Hippocampal formation (tissue), 2 donors: ENCODE measurements at regions not wholly inside any gene's neighbourhood (a gene's known extent, or its start where the extent isn't known, plus 50 kb on each side); places are given as distances from the start of the nearest gene placed in this dataset.

Experiments
- DNase-seq, 2 donors: peaks; one replicate each; lab custom pipeline; 2025; lab: John Stamatoyannopoulos, UW

GRCh38 chr12:94062796-94063635, 85.4 kb upstream of the PLXNC1 start:
- DNase-seq, result no peak

DNA sequence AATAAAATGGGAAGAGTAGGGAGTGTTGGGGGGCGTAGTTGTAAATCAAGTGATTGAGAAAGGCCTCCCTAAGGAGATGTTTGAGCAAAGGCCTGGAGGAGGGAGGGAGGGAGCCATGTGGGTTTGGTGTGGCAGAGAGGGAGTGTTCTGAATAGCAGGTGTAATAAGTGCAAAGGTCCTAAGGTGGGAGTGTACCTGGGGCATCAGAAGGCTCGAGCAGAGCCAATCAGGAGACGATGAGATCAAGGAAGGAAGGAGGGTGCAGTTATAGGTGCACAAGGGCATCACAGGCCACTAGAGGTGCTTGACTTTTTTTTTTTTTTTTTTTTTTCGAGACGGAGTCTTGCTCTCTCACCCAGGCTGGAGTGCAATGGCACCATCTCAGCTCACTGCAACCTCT, 77.9 kb upstream of the PLXNC1 start:
- no peak for DNase-seq

DNA sequence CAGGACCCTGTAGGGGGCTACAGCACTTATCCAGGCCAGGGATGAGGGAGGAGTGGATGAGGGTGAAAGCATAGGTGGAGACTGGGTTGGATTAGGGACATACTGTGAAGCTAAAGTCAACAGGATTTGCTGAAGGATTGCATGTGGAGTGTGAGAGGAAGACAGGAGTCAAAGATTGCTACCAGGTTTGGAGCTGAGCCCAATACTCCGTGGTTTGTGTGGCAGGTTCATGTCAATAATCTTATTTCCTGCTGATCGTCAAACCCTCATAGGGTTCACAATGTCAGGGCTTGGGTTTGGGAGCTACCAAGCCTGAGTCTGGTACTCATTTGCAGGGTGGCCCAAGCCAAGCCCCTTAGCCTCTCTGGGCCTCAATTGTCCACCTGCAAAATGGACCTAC, 77.1 kb upstream of the PLXNC1 start:
- no peak for DNase-seq

- DNase-seq, result no peak
These were observed 74.8 kb upstream of the PLXNC1 start for GRCh38 chr12:94073441-94074051.

- no peak for DNase-seq
These were observed 74.0 kb upstream of the PLXNC1 start for GRCh38 chr12:94074216-94074979.

DNA sequence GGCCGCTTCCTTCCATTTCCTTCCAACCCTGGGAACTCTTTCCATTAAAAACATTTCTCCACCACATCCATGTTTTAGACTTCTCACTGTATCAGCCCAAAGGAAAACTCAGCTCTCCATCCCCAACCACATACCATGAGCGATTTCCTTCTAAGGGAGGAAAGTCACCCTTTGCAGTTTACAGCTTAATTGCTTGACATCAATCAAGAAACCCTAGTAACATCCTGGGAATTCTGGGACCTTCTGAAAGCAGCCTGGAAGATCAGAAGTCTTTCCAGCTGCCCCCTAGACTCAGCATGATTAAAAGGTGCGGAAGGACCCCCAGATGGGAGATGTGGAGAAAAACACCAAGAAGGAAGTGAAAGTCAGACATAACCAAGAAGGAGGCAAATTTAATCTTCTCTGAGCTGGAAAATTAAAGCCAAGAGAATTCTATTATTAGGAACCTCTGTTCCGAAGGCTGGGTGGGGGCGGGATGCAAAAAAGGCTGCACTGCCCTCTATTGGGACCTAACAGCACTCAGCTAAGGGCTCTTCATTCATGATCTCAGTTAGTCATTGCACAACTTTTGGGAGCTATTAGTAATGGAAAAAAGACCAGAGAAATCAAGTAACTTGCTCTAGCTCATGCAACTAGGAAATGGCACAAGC, 73.3 kb upstream of the PLXNC1 start:
- DNase-seq, result no peak

DNA sequence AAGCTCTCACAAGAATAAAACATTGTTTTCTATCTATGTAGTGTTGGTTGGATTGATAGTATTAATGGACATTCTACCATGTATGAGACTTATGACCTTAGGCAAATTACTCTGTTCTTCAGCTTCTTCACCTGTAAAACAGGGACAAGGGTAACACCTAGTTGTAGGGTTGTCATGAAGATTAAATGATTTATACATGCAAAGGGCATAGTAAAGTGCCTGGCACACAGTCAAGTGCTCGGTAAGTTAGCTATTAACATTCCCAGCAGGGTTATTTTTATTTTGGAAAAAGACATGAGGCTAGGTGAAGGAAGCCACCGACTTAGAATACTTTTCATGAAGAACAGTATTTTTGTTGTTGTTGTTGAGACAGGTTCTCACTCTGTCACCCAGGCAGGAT, 71.2 kb upstream of the PLXNC1 start:
- no peak for DNase-seq

DNA sequence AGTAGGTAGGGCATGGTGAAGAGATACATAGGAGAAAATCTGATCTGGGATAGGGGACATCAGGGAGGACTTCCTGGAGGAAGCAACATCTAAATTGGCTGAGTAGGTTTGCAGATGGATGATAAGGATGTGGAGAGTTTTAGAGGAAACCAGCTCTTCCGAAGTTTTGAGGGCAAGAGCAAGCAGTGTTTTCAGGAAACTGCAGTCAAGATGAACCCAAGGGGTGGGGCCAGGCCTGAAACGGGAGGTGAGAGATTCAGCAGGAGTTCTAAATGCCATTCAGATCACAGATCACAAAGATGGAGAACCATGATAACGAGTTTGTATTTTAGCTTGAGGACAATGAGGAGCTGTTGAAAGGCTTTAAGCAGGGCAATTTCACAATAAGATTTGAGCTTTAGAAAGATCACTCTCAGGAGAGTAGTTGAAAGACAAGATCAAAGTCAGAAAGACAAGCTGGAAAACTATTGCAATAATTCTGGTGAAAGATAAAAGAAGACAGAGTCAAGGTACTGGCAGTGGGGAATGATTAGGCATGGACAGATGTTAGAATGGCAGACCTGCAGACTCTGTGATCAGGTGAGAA, 70.1 kb upstream of the PLXNC1 start:
- no peak for DNase-seq

- DNase-seq, result no peak
These were observed 69.5 kb upstream of the PLXNC1 start for GRCh38 chr12:94078736-94079509.

GRCh38 chr12:94079566-94080340, 68.6 kb upstream of the PLXNC1 start:
- no peak for DNase-seq

DNA sequence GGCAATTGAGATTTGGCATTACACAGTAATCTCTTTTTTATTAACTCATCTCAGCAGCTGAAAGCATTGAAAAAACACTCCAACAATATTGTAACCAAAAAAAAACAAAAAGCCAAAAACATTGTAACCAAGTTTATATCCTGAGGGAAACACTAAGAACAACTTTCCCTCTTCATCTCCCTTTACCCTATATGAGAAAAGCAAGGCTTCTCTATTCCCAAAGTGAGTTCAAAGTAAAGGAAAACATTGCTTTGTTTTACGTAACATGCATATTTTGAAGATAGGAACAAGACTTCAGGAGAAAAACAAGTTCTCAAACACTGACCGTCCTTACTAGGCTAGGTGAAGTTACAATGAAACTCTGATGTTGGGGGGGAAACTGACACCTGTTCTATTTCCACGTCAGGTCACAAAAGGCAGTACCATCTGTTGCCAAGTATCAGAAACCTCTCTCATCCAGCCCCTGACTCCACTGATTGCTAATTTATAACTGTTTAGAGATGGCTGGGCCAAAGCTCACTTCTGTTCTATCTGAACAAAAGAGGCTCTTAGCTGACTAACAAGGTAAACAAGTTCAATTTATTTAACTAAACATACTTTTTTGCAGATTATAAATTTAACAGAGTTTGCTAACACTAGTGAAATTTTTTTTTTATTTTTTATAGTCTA, 67.9 kb upstream of the PLXNC1 start:
- DNase-seq, result no peak

- DNase-seq, result no peak
These were observed 65.7 kb upstream of the PLXNC1 start for GRCh38 chr12:94082690-94083089.

GRCh38 chr12:94089891-94090290, 58.5 kb upstream of the PLXNC1 start:
- no peak for DNase-seq

DNA sequence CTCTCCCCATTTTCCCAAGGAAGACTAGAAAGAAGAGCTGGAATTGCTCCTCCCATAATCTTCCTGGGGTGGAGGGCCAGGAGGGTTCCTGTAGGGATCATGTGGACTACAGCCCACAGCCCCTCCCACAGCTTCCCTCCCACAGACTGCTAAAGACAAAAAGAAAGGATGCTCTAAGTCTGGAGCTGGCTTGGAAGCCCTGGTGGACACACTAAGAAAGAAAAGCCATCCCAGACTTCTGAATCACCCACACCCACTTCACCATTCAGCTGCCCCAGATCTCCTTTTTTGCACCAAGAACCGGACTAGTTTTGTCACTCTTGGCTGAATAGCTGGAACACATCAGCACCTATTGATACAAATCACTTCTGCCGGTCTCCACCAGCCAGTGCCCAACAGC, 56.8 kb upstream of the PLXNC1 start:
- no peak for DNase-seq

DNA sequence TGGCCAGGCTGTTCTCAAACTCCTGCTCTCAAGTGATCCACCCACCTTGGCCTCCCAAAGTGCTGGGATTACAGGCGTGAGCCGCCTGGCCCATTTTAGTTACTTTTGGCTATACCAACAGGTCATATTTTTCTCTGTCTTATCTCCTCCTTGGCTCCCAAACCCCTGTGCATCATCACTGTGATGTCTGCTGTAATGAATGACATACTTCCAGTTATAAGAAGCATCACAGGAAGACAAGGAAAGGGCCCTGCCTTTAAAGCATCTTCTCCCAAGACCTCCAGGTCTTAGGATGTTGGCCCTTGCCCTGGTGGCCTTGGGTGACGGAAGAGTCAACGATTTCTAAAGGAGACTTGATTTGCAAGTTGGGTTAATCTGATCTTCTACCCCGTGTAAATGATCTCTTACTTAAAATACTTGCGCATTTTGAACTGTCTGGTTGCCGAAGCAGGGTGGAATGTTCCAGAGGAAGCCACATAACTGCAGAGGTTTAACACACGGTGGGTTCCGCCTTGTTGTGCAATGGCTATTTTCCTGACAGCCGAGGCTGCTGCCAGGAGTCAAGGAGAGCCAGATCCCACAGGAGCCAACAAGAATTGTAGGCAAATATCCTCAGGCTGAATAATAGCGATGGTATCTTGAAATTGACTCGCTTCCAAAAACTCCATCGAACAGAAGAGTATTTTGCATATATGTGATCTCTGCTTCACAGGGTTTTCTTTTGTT, 55.7 kb upstream of the PLXNC1 start:
- DNase-seq, result no peak

DNA sequence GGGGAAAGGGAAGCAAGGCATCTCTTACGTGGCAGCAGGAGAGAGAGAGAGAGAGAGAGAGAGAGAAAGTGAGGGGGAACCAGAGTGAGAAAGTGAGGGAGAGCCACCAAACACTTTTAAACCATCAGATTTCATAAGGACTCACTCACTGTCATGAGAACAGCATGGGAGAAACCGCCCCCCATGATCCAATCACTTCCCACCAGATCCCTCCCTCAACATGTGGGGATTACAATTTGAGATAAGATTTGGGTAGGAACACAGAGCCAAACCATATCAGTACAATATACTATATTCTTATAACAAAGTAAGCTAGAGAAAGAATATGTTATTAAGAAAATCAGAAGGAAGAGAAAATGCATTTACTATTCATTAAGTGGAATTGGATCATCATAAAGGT, 53.7 kb upstream of the PLXNC1 start:
- no peak for DNase-seq

DNA sequence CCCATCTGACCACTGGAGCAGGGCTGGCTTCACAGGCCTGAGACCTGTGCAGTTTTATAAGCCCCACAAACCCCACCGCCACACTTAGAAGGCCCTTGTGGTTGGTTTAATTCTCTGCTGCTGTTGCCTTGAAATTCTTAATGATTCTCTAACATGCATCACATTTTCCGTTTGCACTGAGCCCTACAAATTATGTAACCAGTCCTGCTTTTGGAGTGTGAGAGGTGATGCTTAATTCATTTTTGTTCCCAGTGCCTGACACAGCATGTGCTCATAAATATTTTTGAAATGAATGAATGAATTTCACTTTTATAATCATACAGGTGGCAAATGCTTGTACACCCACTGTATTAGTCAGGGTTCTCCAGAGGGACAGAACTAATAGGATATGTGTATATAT, 52.8 kb upstream of the PLXNC1 start:
- no peak for DNase-seq

DNA sequence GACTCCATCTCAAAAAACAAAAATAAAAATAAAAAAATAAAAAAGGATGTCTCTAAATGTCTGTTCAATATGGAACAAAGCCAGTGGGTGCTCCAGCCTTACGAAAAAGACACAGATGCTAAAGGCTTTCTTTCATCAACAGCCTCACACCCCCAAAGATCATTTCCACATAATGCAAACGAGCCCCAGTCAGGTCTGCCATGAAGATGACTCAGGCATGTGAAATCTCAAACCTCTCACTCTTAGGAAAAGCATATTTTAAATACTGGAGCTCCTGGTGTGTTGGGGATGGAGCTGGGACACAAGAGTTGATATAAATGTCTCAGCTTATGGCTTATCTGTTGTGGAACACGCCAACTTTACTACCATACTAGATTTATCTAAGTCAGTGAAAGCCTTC, 49.9 kb upstream of the PLXNC1 start:
- DNase-seq, result no peak
